AG10803 (cell line): ENCODE measurements at regions not wholly inside any gene's neighbourhood (a gene's known extent, or its start where the extent isn't known, plus 50 kb on each side); places are given as distances from the start of the nearest gene placed in this dataset.

Experiments
- DNase-seq: peaks from one replicate; pipeline ENCODE4 v3.0.0; 2010; ENCODE audit warnings: low read depth
- H3K4me3 ChIP-seq: 2 replicates; pipeline ENCODE4 v1.5.1; 2011; ENCODE audit warnings: mild to moderate bottlenecking, low read length, control low read depth
- TF ChIP-seq, protein P1 (sequence below): conservative IDR thresholded peaks from 2 replicates; pipeline ENCODE4 v1.5.1; 2011; ENCODE audit warnings: mild to moderate bottlenecking, low read length, control low read depth, inconsistent platforms

DNA sequence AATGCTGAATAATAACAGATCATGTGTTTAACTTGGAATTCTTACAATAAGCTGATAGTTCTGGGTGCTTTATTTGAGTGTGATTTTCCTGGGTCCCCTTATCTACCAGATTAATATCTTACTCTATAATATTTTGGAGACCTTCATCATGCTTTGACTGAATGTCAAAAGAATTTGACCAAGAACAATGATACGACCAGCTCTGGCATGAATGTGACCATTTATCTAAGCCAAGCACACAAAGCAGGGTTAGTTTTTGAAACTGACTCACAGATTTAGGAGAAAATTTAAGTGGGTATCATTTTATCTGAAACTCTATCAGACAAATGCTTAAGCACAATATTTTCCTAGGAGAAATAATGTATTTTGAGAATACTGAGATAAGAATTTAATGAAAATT is 677.0 kb downstream of the NYAP2 start:
- H3K4me3 ChIP-seq, result no peak overlapping the region
- TF ChIP-seq, protein P1, sequence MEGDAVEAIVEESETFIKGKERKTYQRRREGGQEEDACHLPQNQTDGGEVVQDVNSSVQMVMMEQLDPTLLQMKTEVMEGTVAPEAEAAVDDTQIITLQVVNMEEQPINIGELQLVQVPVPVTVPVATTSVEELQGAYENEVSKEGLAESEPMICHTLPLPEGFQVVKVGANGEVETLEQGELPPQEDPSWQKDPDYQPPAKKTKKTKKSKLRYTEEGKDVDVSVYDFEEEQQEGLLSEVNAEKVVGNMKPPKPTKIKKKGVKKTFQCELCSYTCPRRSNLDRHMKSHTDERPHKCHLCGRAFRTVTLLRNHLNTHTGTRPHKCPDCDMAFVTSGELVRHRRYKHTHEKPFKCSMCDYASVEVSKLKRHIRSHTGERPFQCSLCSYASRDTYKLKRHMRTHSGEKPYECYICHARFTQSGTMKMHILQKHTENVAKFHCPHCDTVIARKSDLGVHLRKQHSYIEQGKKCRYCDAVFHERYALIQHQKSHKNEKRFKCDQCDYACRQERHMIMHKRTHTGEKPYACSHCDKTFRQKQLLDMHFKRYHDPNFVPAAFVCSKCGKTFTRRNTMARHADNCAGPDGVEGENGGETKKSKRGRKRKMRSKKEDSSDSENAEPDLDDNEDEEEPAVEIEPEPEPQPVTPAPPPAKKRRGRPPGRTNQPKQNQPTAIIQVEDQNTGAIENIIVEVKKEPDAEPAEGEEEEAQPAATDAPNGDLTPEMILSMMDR, result no peak
- DNase-seq, result no peak

DNA sequence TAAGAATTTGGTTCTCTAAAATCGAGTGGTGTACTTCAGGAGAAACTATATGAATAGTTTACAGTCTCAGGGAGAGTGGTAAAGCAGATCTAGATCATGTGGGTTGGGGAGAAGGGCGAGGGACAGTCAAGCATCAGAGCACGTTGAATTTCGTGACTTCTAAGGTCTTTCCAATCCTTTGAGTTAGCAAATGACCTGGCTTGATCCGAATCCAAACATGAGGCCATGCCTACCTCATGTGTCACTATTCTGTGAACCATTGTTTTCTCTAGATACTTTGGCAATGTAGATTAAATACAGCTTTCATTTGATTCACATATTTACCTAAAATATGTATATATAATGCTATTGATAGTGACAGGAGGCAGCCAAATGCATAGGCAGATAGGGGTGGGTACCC is 674.9 kb downstream of the NYAP2 start:
- no peak for DNase-seq

DNA sequence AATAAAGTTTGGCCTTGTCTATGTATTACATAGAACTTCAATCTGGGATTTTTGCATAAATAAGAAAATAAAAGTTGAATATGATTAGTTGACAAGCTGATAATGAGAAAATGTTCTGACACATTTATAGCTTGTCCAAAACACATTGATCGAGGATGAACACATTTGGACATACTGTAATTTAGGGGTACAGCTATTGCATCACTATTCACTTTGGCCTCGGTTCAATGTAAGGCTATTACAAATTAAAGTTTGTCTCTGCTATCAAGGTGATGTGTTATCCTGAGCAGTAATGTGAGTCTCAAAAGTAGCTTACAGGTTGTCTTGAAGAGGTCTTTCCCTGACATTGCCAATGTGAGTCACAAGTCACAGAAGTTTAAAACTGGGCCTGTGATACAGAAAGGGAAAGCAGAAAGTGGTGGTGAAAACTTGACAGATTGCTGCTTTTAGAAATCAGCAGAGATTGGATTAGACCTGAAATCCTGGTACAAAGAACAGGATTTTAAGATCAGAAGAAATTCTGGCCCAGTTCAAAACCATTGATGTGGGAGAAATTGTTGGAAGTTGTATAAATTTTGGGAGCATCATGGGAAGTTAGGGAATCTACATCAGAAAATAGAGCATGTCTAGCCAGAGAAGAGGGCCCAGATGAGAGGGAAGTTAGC is 674.1 kb downstream of the NYAP2 start:
- TF ChIP-seq, protein P1, result no peak
- DNase-seq, result no peak
- H3K4me3 ChIP-seq, result no peak overlapping the region

More for the DNA sequence above, 674.9 kb downstream of the NYAP2 start:
- TF ChIP-seq, protein P1, result no peak
- no peak overlapping the region for H3K4me3 ChIP-seq

DNA sequence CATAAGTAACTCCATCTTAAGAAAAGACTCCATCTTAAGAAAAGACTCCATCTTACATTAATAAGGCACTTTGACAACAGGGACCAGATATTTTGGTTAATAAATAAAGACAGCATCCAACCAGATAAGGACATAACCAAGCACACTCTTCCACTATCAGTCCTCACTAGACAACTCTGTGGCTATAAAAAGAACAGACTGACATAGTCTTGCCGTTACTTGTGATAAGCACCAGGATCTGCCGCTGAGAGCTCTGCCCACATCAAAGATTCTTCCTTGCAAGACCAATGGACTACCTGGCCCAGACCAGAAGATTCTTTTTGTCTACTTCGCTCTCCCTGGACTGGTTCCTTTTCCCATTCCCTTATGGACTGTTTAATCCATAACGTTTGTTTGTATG is 667.4 kb downstream of the NYAP2 start:
- no peak for DNase-seq
- H3K4me3 ChIP-seq, result no peak overlapping the region
- TF ChIP-seq, protein P1, result no peak

DNA sequence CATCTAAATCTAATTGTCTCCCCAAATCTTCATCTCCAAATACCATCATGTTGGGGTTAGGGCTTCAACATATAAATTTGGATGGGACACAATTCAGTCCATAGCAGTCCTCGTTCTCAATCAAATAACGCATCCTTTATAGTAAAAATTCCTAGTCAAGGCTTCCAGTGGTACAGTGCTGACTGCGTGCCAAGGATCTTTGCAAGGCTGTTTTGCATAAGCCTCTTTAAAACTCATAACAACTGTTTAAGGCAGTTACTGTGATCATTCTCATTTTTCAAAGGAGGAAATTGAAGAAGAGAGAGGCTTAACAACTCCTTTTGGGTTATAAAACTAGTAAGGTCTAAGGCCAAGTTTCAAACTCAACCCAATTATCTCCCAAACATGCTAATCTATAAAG is 666.9 kb downstream of the NYAP2 start:
- TF ChIP-seq, protein P1, result no peak
- no peak for DNase-seq
- H3K4me3 ChIP-seq, result no peak overlapping the region

DNA sequence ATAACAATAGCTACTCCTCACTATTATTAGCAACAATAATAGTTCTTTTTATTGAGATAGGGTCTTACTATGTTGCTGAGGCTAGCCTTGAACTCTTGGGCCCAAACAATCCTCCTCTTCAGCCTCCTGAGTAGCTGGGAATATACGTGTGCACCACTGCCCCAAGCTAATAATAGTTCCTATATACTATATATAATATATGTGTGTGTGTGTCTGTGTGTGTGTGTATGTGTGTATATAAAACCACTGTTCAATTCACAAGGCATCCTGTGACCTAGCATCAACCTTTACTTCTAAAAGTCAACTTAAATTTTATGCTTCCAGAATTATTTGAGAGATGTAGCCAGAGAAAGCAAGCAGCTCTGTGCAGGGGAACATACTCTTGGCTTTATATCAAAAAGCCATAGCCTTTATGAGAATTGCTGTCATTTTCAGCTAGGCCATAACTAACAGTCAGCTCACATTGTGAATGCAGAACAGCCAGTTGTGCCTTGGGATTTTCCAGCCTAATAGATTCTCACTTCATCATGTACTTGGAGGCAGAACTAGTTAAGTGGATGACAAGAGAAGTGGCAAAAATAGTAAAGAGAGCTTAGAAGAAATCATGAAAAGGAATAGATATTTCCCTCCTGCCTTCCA is 665.5 kb downstream of the NYAP2 start:
- TF ChIP-seq, protein P1, result no peak
- no peak overlapping the region for H3K4me3 ChIP-seq
- DNase-seq, result no peak
